ENCODE measurements at regions not wholly inside any gene's neighbourhood (a gene's known extent, or its start where the extent isn't known, plus 50 kb on each side); places are given as distances from the start of the nearest gene placed in this dataset.

DNA sequence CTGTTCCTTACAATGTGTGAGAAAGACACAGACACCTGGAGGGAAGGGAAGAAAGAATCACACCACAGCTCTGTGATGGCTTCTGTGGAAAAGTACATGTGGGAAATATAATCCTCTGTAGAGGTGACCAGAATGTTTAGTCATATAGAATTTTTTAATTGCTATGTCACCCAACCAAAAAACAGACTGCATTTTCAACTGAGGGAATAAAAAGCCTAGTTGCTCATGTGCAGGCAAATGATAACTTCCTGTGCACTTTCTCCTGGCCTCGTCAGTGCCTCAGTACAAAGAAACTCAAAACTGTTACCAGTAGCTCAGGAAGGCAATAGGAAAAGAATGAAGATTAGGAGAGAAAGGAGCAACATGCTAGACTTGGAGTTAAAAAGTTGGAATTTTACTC, 326.8 kb downstream of the OSR1 start:
- no peak overlapping the region for H3K4me3 ChIP-seq (ENCODE audit: low read length)
- DNase-seq (ENCODE audit: low read depth) = peak; percentile 20
- TF ChIP-seq, protein P1, sequence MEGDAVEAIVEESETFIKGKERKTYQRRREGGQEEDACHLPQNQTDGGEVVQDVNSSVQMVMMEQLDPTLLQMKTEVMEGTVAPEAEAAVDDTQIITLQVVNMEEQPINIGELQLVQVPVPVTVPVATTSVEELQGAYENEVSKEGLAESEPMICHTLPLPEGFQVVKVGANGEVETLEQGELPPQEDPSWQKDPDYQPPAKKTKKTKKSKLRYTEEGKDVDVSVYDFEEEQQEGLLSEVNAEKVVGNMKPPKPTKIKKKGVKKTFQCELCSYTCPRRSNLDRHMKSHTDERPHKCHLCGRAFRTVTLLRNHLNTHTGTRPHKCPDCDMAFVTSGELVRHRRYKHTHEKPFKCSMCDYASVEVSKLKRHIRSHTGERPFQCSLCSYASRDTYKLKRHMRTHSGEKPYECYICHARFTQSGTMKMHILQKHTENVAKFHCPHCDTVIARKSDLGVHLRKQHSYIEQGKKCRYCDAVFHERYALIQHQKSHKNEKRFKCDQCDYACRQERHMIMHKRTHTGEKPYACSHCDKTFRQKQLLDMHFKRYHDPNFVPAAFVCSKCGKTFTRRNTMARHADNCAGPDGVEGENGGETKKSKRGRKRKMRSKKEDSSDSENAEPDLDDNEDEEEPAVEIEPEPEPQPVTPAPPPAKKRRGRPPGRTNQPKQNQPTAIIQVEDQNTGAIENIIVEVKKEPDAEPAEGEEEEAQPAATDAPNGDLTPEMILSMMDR (IDR thresholded peaks at IDR 0.05; ENCODE audit: insufficient read depth, low read depth, low read length, missing control alignments) = no peak

DNA sequence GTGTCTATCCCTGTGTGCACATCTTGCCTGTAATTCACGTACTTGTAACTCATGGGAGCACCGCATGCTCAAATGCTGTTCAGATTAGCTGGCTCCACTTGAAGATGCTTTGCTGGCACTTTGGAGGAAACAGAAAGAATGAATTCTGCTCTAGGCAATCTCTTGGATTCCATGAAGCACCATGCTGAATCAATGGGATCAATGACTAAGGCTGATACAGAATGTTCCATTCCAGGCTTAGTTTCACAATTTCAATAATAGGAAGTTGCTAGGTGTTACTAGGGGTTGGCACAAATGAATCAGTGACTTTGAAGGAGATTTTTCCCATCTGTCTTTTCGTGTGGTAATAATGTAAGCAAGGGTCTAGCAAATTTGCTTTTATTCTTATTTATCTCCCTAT, 328.8 kb downstream of the OSR1 start:
- TF ChIP-seq, protein P1 (IDR thresholded peaks at IDR 0.05; ENCODE audit: insufficient read depth, low read depth, low read length, missing control alignments) = no peak
- DNase-seq (ENCODE audit: low read depth) = peak; percentile 82
- no peak overlapping the region for H3K4me3 ChIP-seq (ENCODE audit: low read length)

DNA sequence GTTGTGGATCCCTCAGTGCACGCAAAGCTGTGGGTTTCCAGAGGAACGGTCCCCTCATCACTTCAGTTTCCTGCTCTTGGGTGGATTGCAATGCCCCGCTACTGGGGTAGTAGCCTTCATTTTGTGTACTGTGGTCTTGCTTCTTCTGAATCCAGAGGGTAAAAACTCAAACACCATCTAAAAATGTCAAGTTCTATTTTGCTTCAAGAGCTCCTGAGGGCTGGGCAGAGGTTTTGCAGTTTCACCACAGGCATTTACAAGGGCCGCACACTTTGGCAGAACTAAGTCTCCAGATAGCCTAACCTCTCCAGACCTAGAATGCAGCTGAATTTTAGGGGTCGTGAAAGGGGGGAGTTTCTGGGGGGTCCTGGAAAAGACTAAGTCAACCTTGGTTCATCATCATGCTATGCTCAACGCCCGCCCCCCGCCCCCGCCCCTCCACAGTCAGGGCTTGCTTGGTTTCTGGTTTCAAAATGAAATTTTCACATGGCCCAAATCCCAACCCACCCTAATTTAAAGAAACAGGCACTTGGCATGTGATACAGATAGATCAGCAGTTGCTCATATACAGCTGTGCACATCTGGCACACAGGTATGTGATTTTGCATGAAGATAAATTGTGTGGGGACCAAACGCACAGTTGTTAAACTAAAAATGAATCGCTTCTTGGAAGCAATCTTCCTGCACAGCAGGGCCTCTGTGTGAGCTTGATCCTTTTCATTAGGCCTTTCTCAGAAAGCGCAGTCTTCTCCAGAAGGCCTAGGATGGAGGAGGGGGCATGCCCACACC, 329.6 kb downstream of the OSR1 start:
- no peak for DNase-seq (ENCODE audit: low read depth)
- no peak overlapping the region for H3K4me3 ChIP-seq (ENCODE audit: low read length)
- TF ChIP-seq, protein P1 (IDR thresholded peaks at IDR 0.05; ENCODE audit: insufficient read depth, low read depth, low read length, missing control alignments) = no peak

DNA sequence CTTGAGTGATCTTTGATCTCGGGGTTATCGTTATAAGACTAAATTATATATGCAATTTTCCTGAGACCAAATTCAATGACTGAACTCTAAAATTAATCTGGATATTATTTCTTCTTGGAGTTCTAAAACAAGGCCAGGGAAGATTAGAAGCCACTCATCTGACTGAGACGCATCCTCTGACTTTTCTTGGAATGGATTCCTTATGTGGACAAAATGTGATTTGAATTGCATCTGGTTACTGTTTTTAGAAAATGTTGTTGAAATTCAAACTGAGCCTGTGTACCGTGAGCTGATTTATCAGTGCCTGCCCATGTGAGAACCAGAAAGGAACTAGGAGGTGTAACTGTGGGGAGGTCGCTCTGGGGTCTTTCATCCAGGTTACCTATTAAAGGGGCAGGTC, 330.8 kb downstream of the OSR1 start:
- no peak for DNase-seq (ENCODE audit: low read depth)
- TF ChIP-seq, protein P1 (IDR thresholded peaks at IDR 0.05; ENCODE audit: insufficient read depth, low read depth, low read length, missing control alignments) = no peak
- H3K4me3 ChIP-seq (ENCODE audit: low read length) = no peak overlapping the region

DNA sequence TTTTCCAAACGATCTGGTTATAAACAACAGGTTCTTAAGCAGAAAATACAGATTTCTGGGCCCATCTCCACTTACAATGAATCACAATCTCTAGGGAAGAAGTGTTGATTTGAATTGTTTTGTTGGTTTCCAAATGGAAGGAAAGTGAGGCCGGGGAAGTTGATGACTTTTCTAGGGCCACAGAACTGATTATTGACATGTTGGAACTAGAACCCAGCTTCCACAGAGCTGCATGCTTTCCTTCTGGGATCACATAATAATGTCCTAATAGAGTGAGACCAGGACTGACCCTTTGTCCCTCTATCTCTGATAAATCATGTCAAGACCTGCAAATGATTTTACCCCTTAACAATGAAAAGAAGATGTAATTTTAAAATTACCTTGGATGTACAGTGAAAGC, 332.2 kb downstream of the OSR1 start:
- DNase-seq (ENCODE audit: low read depth) = peak; percentile 52
- TF ChIP-seq, protein P1 (IDR thresholded peaks at IDR 0.05; ENCODE audit: insufficient read depth, low read depth, low read length, missing control alignments) = no peak
- H3K4me3 ChIP-seq (ENCODE audit: low read length) = no peak overlapping the region

DNA sequence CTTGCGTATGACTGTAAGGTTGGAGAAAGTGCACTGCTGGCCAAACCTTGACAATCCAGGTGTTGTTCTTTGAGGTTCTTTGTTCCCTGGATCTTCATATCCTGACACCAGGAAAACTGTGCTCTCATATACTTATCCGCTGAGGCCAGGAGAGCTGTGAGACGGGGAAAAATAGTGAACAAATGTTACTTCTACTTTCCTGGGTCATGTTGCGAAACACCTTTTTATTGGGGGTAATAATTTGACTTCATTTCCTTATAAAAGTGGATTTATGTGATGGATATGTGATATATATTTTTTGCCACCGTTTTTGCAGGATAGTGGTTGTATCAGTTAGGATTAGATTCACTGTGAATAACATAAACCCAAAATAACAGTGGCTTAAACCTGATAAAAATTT, 336.1 kb downstream of the OSR1 start:
- no peak overlapping the region for H3K4me3 ChIP-seq (ENCODE audit: low read length)
- no peak for DNase-seq (ENCODE audit: low read depth)
- TF ChIP-seq, protein P1 (IDR thresholded peaks at IDR 0.05; ENCODE audit: insufficient read depth, low read depth, low read length, missing control alignments) = no peak

DNA sequence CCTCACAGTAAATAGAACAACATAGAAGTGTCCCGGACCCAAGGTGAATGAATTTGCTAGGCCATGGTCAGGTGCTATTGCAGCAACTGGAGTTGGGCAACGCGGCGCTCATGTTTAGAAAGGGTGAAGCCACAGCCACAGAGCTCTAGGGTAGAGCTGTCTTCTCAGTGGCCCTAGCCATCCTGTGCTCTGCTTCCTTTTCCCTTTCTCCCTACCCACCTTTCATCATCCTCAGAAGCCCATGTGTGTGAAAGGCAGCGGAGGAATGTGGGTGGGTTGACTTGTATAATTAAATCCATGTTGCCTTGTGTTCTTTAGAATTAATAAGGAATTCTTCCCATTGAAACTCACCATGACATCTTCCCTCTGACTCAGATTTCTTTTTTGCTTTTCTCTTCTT, 336.7 kb downstream of the OSR1 start:
- TF ChIP-seq, protein P1 (IDR thresholded peaks at IDR 0.05; ENCODE audit: insufficient read depth, low read depth, low read length, missing control alignments) = no peak
- no peak overlapping the region for H3K4me3 ChIP-seq (ENCODE audit: low read length)
- peak; percentile 27 for DNase-seq (ENCODE audit: low read depth)
